GM13976 (cell line): ENCODE measurements at regions not wholly inside any gene's neighbourhood (a gene's known extent, or its start where the extent isn't known, plus 50 kb on each side); places are given as distances from the start of the nearest gene placed in this dataset.

Experiments used
- DNase-seq: peaks from one replicate; pipeline ENCODE4 v3.0.0; 2012; ENCODE audit warnings: low spot score
- CTCF ChIP-seq: IDR thresholded peaks from 2 replicates; pipeline ENCODE4 v1.5.1; 2012; ENCODE audit warnings: borderline replicate concordance, mild to moderate bottlenecking; ENCODE audit not compliant: insufficient read depth; ENCODE audit errors: extremely low read depth, missing control alignments, control extremely low read depth
- in situ Hi-C: fragments of 300-500 bp; cut with MboI; formaldehyde crosslinking; loops from one replicate; pipeline ENCODE4 v1.12.0; 2022; ENCODE audit warnings: low sequenced_read_pairs, mixed read lengths, inconsistent platforms; ENCODE audit not compliant: unreplicated experiment

DNA sequence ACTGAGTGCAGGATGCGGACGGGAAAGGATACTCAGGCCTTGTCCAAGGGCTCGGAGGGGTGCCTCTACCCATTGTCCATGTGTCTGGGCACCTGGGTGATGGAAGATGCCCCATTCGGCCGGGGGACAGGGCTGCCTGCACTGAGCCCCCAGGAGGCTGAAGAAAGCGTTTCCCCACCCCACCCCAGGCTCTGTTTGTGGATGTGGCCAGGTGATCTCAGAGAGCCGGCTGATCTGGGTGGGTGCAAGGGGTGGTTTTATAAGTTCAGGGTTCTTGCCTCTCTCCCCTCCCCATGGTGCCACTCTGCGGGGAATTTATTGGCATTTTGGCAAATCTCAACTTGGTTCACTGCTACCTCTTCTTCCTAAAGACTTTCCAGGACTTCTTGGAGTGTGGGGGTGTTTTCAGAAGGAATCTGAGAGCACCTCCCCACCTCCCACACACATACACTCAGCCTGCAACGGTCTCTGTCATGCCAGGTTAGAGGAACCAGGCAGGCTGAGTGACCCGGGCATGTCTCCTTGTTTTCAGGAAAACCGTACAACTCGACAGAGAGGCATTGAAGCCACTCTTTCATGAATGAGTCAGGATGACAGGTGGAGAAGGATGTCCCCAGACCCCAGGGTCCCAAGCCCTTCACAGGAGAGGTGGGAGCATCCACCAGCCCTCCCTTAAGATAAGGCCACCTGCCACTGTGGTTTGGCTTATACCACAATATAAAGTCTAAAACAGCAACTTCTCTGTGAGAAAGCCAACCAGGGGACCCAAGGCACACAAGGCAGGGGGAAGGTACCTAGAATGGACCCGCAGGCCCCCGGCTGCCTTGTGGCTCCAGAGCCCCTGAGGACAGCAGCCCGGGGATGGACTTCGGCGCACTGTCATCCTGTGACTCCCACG is 174.9 kb downstream of the ETS2 start:
- no peak for DNase-seq
- no peak for TF ChIP-seq CTCF
- in situ Hi-C loops = no loop called here

DNA sequence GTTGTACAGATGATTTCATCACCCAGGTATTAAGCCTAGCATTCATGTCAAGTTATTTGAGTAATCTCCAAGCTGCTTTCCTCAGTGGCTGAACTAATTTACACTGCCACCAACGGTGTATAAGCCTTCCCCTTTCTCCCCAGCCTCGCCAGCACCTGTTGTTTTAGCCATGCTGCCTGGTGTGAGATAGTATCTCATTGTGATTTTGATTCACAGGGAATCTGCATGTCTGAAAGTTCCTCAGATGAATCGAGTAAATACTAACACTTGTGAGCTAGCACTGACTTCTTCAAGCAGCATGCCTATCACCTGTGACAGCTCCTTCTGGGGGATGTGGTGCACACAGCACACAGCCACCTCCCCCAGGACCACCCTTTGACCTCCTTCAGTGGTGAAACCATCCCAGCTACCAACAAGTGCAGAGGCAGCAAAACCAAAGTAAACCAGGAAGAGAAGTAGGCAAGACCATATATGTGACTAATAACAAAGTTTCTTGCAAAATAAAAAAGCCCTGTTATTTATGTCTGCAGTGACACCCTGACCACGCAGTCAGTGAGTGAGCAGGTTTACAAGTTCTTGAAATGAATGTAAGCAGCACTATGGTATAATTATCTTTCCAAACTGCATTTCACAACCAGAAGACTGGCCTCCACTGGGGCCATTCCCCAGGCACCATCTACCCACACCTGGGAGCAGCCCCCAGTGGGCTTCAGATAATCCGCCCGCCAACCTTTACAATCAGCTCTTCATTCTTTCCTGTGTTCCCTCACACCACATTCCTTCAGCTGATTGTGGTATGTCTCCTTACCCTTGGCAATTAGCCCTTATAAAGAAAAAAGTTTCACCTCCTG is 173.8 kb downstream of the ETS2 start:
- in situ Hi-C loops = no loop called here
- no peak for TF ChIP-seq CTCF
- DNase-seq = no peak

DNA sequence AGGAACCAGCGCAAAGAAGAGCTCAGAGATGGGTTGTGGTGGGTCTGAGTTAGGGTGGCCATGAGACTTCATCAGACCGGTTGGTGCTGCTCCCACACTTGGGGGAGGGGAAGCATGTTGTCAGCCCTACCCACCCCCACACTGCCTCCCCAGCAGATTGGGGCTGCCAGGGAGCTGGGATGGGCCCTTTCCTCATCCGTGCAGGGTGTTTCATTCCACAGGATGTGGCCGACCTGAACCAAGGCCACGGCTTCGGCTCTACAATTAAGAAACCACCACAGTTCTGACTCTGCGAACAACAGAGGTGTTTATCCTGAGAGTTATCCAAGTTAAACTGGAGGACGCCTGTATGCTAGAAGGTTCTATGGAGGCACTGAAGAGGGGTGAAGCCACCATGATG is 171.2 kb downstream of the ETS2 start:
- TF ChIP-seq CTCF = no peak

GRCh38 chr21:38973552-38973951 is 167.8 kb downstream of the ETS2 start:
- TF ChIP-seq CTCF = no peak
- no peak for DNase-seq
- in situ Hi-C loops = no loop called here

More for the DNA sequence above, 171.2 kb downstream of the ETS2 start:
- no peak for DNase-seq
- in situ Hi-C loops = no loop called here

GRCh38 chr21:38972078-38972477 is 166.3 kb downstream of the ETS2 start:
- in situ Hi-C loops = no loop called here

More at GRCh38 chr21:38972078-38972477, 166.3 kb downstream of the ETS2 start:
- DNase-seq = no peak
- TF ChIP-seq CTCF = no peak
